ENCODE measurements at regions not wholly inside any gene's neighbourhood (a gene's known extent, or its start where the extent isn't known, plus 50 kb on each side); places are given as distances from the start of the nearest gene placed in this dataset.

- no peak overlapping the region for H3K27ac Mint-ChIP-seq (ENCODE audit: unreplicated experiment)
Measured at GRCh38 chr9:7286101-7286500, 513.5 kb downstream of the DMAC1 start.

GRCh38 chr9:7285199-7285598 lies 514.4 kb downstream of the DMAC1 start:
- Histone ChIP-seq H3K27me3 (ENCODE audit: insufficient read depth, low read length) (no peaks in the 10 kb centered on the region), H3K79me2 (ENCODE audit: insufficient read depth, low read length) (no peaks in the 10 kb centered on the region), H3K36me3 (ENCODE audit: insufficient read depth, low read length) (no peaks in the 10 kb centered on the region), H4K20me1 (ENCODE audit: insufficient read depth, low read length) (no peaks in the 10 kb centered on the region), H3K4me3 (ENCODE audit: insufficient read depth, low read depth, low read length) (no peak overlapping the region), H3K4me2 (ENCODE audit: low read length) (no peak overlapping the region), H3K27ac (ENCODE audit: low read depth, low read length) (no peak overlapping the region), H3K9me3 (ENCODE audit: insufficient read depth, low read depth, low read length) (no peaks in the 10 kb centered on the region), H3K9ac (ENCODE audit: low read length) (no peak overlapping the region), H2AFZ (ENCODE audit: low read depth, low read length) (no peak overlapping the region), H3K4me1 (ENCODE audit: insufficient read depth, low read length) (no peaks in the 10 kb centered on the region)
- Mint-ChIP-seq H3K27ac (ENCODE audit: unreplicated experiment) (no peak overlapping the region), H3K4me1 (ENCODE audit: low read depth, unreplicated experiment) (no peaks in the 10 kb centered on the region), H3K36me3 (ENCODE audit: low read depth, unreplicated experiment) (no peaks in the 10 kb centered on the region), H3K27me3 (ENCODE audit: low read depth, unreplicated experiment) (no peaks in the 10 kb centered on the region), H3K4me3 (ENCODE audit: unreplicated experiment) (no peak overlapping the region), H3K9me3 (ENCODE audit: unreplicated experiment) (peaks cover 9% of the 10 kb centered on the region)
- FAIRE-seq: no peak
- DNase-seq (ENCODE audit: low read depth): no peak
- no peak for TF ChIP-seq CTCF (IDR thresholded peaks at IDR 0.05; ENCODE audit: insufficient read depth, low read depth, low read length)
- TF ChIP-seq EZH2 (IDR thresholded peaks at IDR 0.05; ENCODE audit: insufficient read depth, low read length): no peak

More at GRCh38 chr9:7286101-7286500, 513.5 kb downstream of the DMAC1 start:
- Histone ChIP-seq H4K20me1 (ENCODE audit: insufficient read depth, low read length) (no peaks in the 10 kb centered on the region), H3K9ac (ENCODE audit: low read length) (no peak overlapping the region), H3K4me1 (ENCODE audit: insufficient read depth, low read length) (no peaks in the 10 kb centered on the region), H3K36me3 (ENCODE audit: insufficient read depth, low read length) (no peaks in the 10 kb centered on the region), H3K27me3 (ENCODE audit: insufficient read depth, low read length) (no peaks in the 10 kb centered on the region), H3K4me3 (ENCODE audit: insufficient read depth, low read depth, low read length) (no peak overlapping the region), H3K9me3 (ENCODE audit: insufficient read depth, low read depth, low read length) (no peaks in the 10 kb centered on the region), H3K27ac (ENCODE audit: low read depth, low read length) (no peak overlapping the region), H2AFZ (ENCODE audit: low read depth, low read length) (no peak overlapping the region), H3K79me2 (ENCODE audit: insufficient read depth, low read length) (no peaks in the 10 kb centered on the region), H3K4me2 (ENCODE audit: low read length) (no peak overlapping the region)
- Mint-ChIP-seq H3K36me3 (ENCODE audit: low read depth, unreplicated experiment) (no peaks in the 10 kb centered on the region), H3K4me1 (ENCODE audit: low read depth, unreplicated experiment) (no peaks in the 10 kb centered on the region), H3K9me3 (ENCODE audit: unreplicated experiment) (peaks cover 2% of the 10 kb centered on the region), H3K27me3 (ENCODE audit: low read depth, unreplicated experiment) (no peaks in the 10 kb centered on the region), H3K4me3 (ENCODE audit: unreplicated experiment) (no peak overlapping the region)
- no peak for TF ChIP-seq CTCF (IDR thresholded peaks at IDR 0.05; ENCODE audit: insufficient read depth, low read depth, low read length)
- TF ChIP-seq EZH2 (IDR thresholded peaks at IDR 0.05; ENCODE audit: insufficient read depth, low read length): no peak
- FAIRE-seq (no peak), DNase-seq (ENCODE audit: low read depth) (no peak)

GRCh38 chr9:7284517-7284916 lies 515.1 kb downstream of the DMAC1 start:
- no peaks in the 10 kb centered on the region for H3K36me3 Mint-ChIP-seq (ENCODE audit: low read depth, unreplicated experiment)
- no peak overlapping the region for H3K4me2 ChIP-seq (ENCODE audit: low read length)
- no peak overlapping the region for H3K4me3 Mint-ChIP-seq (ENCODE audit: unreplicated experiment)
- no peak overlapping the region for H3K27ac Mint-ChIP-seq (ENCODE audit: unreplicated experiment)
- no peak overlapping the region for H3K4me3 ChIP-seq (ENCODE audit: insufficient read depth, low read depth, low read length)
- H3K9me3 Mint-ChIP-seq (ENCODE audit: unreplicated experiment): peaks cover 11% of the 10 kb centered on the region
- TF ChIP-seq CTCF (IDR thresholded peaks at IDR 0.05; ENCODE audit: insufficient read depth, low read depth, low read length): no peak
- no peak overlapping the region for H2AFZ ChIP-seq (ENCODE audit: low read depth, low read length)
- H3K9ac ChIP-seq (ENCODE audit: low read length): no peak overlapping the region
- H3K4me1 ChIP-seq (ENCODE audit: insufficient read depth, low read length): no peaks in the 10 kb centered on the region
- H3K27me3 Mint-ChIP-seq (ENCODE audit: low read depth, unreplicated experiment): no peaks in the 10 kb centered on the region
- no peaks in the 10 kb centered on the region for H3K79me2 ChIP-seq (ENCODE audit: insufficient read depth, low read length)
- no peak for FAIRE-seq
- DNase-seq (ENCODE audit: low read depth): no peak
- no peaks in the 10 kb centered on the region for H3K4me1 Mint-ChIP-seq (ENCODE audit: low read depth, unreplicated experiment)
- no peak overlapping the region for H3K27ac ChIP-seq (ENCODE audit: low read depth, low read length)
- no peaks in the 10 kb centered on the region for H3K27me3 ChIP-seq (ENCODE audit: insufficient read depth, low read length)
- no peaks in the 10 kb centered on the region for H3K36me3 ChIP-seq (ENCODE audit: insufficient read depth, low read length)
- no peaks in the 10 kb centered on the region for H3K9me3 ChIP-seq (ENCODE audit: insufficient read depth, low read depth, low read length)
- no peaks in the 10 kb centered on the region for H4K20me1 ChIP-seq (ENCODE audit: insufficient read depth, low read length)

Data from astrocyte (in vitro differentiated cells and primary cell).